CD4-positive, alpha-beta T cell treated with Interleukin-12 subunit alpha and Interleukin-12 subunit beta, for 1 hour (primary cell): ENCODE measurements at regions not wholly inside any gene's neighbourhood (a gene's known extent, or its start where the extent isn't known, plus 50 kb on each side); places are given as distances from the start of the nearest gene placed in this dataset.
"Not testable (repeated sequence)": the region's sequence is repeated elsewhere in the genome, so short reads cannot be mapped to it uniquely, and the experiment has no call there.

Source experiments
- DNase-seq: peaks from one replicate; pipeline ENCODE4 v3.0.0-alpha.2; 2020

DNA sequence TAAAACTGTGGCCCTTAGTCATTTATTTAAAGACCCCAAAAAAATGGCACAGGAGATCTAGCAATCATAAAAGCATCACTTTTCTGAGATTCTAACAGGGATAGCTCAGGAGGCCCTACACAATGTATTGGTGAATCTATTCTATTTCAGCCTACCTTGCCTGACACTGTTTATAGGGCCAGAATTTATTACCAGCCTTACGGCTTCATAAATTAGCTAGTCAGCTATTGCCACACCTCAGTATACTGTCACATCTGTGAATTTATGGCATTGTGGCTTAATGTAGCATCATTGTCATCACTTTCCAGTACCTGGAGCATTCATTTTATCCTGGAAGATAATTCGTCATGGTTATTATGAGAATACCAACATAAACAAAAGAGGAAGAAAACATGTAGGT is 121.2 kb upstream of the ERG start:
- no peak for DNase-seq

DNA sequence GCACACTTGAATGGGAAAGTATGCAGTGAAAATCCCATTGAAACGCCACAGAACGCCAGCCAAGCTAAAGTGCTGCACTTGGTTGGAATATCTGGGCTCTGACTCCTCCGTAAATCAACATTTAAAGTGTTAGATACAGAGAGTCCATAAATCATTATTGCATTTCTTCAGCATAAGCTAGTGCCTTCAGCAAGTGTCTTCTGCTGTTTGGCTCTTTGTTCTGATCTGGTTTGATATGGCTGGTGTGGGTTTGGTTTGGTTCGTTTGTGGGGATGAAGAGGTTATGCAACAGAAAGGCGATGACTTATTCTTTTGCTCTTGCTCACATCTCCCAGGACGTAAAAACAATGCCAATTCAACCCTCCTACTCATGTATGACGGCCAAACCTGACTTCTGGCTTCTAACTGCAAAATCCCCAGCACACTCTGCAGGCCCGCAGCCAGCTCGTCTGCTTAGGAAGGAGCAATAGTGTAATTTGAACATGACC is 121.8 kb upstream of the ERG start:
- DNase-seq: no peak

DNA sequence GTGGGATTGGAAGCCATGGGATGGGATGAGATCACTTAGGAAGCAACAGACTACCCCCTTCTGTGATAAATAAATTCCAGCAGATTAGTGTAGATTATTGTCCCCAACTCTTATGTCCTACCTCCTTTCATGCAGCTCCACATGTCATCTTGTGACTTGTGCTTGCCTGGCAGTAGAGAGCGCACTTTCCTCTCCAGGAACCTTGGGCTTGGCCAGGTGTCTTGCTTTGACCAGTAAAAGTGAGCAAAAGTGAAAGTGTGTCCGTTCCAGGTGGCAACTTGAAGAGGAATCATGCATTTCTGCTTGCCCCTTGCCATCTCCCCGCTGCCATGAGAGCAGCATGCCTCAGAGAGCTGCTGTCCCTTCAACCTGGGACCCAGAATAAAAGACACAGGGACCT is 122.9 kb upstream of the ERG start:
- no peak for DNase-seq

DNA sequence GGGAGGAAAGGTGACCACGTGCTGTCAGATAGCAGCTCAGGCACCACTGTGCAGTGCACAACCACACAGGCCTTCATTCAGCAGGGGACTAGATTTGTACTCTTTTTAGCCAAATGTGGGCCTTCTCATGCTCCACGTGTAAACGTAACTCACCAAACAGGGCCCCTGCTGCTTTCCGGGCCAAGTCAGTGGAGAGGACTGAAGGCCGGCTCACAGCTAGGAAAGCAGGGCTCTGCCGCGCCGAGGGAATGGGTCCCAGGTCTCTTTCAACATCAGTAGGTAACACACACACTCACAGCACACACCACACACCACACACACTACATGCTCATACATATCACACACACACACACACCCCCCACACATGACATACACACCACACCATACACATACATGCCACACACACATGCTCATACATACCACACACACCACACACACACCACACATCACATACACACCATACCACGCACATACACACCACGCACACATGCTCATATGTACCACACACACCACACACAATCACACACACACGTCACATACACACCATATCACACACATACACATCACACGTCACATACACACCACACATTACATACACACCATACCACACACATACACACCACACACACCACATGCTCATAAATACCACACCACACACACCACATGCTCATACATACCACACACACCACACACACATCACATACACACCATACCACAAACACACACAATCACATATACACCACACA is 124.0 kb upstream of the ERG start:
- no peak for DNase-seq

DNA sequence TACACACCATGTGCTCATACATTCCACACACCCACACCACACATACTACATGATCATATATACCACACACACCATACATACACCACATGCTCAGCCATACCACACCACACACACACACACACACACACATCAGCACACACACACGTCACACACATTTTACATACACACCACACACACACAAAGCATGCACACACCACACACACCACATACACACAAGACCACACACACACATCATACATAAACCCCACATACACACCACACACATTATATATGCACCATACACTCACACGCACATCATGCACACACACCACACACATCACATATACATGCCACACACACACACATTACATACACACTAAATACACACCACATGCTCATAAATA is 124.5 kb upstream of the ERG start:
- DNase-seq: no peak

DNA sequence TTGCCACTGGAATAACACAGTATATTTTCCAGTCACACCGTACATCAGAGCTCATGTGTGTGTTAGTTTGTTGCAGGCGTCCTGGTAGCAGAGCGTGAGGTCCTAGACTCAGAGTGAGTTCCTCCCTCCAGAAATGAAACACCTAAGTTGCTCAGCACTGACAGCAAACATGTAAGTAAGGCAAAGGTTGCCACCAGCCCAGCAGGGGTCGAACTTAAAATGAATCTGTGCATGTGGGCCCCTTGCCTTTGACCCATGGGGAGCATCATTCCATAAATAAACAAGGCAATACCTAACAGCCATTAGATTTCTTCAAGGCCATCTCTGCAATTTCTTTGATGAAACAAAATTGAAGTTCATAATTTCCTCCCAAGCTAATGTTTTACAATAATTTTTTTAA is 125.3 kb upstream of the ERG start:
- no peak for DNase-seq

DNA sequence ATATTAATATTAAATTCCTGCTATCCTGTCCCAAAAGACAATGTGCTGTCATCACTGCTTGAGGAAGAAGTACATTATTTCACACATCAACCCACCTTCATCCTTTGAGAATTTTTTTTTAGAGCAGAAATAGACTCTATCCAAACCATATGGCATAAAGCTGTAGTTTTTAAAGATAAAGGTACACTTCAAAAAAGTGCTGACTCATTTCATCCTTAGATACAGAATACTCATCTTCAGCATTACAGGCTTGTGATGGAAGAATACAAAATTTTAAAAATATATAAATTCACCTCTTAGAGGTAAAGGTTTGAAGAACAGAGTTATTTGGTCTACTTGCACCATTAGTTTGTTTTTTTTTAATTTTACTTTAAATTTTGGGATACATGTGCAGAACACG is 126.7 kb upstream of the ERG start:
- DNase-seq: no peak

DNA sequence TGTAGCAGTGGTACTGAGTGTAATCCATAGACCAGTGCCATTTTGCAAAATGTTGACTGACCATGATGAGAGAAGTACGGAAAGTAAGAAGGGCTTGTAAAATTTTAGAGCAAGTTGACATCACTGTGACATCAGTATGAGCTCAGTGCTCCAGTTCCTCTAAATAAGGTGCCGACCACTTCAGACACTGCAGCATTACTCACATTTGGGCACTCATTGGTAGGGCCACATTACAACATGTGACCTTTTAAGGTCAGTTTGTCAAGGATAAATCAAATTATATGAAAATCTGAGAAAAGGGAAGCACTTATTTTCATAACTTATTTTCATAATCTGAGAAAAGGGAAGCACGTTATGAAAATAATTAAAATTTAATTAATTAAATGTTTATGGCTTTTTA is 128.0 kb upstream of the ERG start:
- no peak for DNase-seq

DNA sequence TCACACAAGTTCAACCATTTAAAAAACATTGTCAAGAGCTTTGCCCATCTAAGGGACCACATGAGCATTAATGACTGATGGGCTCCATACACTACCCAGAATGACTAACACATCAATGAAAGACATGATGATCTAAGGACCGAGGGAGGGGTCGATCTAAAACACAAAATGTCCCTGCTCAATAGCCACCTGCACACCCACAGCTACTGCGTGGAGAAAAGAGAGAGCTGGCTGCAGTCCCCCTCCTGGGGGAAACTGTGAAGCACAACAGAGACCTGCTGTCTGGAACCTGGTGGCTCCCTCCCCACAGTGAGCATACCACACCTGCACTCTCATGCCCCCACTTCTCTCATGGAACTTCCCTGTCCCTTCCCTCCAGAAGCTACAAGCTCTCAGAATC is 130.1 kb upstream of the ERG start:
- DNase-seq: no peak

DNA sequence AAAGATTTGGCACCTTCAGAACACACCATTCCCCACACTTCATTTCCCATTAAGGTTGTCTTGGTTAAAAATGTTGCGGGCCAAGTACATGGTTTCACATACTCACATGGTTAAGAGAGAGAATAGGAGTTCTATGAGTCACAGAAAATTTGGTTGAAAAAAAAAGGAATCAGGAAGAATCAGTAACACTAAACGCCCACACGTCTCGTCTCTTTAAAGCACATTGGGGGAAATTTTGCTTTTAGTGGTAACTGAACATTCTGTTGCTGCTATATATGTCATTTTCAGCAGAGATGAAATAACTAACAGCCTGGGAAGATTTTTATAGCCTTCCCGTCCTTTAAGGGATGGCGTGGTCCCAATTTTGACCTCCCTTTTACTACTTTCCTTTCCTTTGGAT is 132.9 kb upstream of the ERG start:
- DNase-seq: no peak

DNA sequence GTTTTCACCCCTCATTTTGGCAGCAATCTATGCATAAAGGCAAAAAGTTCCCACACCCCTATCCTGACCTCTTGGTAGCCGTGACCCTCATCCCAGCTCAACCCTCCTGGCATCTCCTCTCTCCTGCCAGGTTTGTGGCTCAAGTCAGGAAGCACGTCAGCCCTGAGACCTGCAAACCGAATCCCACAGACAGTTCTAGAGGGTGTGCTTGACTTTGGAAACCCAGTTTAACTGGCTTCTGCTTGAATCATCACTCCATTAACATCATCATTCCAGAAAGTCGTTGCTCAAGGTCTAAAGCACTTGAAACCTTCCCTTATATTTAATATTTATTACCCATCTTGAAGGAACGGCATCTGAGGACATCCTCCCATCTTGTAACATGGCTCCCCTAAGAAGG is 133.4 kb upstream of the ERG start:
- no peak for DNase-seq

DNA sequence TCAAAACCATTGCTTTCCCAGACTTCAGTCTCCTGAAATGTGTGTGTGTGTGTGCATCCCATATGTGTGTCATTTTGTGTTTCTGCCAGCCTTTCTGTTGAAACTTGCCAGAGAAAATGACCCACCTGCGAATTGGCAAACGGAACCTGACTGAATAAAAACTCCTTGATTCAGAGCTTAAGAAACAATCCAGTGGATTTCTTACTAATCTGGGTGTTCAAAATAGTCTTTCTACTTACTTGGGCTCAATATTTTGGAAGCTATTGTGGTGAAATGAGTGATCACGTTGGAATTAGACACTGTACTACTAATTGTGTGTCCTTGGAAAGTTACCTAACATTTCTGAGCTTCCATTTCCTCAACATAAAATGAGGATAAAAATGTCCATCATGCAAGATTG is 138.9 kb upstream of the ERG start:
- no peak for DNase-seq

DNA sequence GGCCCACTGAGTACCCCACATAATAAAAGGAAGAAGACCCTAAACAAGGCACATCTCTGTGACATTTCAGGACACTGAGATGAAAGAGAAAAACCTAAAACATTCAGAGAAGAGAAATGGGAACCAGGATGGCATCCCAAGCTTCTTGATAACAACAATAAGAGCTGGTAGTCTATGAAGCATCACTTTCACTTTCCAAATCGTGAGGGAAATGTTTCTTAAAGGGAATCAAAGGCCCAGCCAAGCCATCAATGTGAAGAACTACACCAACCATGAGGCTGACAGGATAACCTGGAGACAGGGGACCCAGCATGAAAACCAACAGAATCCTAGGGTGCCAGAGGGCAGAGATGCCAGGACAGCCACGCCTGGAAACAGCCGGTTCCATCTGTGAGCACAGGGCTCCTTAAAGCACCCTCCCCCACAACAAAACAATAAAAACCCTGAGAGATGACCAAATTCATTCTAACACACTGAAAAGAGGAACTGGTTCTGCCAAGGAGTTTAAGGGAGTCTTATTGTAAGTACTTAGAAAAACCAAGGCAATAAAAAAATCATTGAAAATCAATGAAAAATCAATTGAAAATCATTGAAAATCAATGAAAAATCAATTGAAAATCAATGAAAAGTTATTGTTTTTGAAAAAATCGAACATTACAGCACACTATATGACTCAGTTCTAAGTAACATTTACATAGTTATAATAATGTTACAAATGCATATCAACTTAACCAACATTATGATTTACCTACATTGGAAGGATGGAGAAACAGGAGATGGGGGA is 141.5 kb upstream of the ERG start:
- no peak for DNase-seq

DNA sequence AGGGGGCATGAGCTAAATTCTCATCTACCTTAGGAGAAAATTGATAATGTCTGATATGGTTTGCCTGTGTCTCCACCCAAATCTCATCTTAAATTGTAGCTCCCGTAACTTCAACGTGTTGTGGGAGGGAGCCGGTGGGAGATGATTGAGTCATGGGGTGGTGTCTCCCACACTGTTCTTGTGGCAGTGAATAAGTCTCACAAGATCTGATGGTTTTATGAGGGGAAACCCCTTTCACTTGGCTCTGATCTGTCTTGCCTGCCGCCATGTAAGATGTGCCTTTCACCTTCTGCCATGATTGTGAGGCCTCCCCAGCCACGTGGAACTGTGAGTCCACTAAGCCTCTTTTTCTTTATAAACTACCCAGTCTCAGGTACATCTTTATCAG is 142.1 kb upstream of the ERG start:
- not testable (repeated sequence) for DNase-seq

DNA sequence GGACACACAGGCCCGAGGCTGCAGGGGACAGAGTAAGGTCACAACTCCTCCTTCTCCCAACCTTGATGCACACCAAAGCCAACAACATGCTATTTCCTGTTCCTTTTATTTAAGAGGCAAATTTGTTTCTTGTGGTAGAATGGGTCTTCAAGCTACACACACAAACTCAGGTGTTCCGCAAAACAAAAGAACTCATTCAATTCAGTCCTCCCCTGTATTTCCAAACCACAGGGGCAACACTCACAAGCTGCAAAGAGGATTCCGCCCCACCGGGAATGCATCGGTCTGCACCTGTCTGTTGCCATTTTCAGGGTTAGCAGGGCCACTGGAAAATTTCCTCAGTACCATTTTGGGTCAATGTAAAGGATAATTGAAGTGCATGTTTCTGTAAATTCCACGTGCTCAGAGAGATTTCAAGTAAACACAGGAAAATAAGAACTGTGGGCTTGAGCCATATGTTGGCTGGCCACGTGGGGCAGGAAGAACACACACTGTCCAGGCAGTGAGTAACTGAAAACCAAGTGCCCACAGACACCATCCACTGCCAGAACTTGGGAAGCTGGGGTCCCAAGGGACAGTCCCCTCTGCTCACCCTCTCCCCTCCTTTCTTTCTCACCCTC is 145.2 kb upstream of the ERG start:
- DNase-seq: no peak

DNA sequence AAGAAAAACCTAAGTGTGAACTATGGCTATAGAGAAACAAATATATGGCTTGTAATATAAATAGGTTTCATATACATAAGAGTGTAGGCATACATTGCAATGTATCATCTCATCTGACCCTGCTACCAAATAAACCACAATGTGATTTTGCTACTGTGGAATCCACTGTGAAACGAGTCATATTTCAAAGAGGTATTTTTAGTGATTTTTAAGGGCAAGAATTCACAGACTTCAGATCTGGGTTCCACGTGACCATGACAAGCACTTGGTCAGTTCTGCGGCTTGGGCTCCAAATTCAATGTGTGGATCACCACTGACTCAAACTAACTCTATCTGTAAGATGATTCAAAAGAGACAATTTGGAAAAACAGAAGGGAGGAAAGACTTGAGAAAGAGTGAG is 147.0 kb upstream of the ERG start:
- DNase-seq: no peak

DNA sequence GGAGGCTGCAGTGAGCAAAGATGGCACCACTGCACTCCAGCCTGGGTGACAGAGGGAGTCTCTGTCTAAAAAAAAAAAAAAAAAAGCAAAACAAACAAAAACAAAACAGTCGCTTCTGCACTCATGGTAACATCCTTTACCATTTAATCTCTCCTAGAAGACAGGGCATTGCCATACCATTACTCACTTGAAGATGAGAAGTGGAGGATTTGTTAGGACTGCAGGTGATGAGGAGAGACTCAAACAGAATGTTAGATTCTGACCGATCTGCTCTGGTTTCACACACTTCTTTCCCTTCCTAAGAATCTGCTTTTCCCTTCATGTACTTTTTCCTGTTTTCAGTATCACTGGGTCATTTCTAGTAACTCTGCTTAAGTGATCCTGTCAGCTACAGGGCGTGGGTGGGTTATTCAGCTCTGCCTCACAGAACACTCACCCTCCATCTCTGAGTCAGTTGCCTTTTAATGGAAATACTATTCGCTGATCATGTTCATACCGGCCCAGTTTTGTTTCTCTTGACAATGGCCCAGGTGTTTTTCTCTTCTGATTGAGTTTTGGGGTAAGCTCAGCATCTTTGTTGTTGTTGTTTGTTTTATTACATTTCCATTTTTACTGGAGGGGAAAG is 148.0 kb upstream of the ERG start:
- no peak for DNase-seq

DNA sequence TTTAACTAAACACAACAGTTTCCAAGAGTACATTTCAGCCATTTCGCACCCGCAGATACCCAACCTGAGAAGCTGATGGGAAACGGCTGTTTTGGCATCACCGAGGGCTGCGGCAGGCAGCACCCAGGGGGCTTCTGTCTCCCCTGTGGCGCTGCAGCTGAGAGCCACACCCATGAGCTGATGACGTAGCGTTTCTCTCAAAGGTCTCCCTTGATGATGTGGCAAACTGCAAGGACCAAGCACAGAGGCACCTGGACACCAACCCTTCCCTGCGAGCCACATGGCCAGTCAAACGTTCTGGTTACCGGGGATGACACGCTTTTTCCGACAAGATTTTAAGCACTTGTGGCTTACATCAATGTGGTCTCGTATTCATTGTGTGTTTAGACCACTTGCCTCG is 150.8 kb upstream of the ERG start:
- no peak for DNase-seq

DNA sequence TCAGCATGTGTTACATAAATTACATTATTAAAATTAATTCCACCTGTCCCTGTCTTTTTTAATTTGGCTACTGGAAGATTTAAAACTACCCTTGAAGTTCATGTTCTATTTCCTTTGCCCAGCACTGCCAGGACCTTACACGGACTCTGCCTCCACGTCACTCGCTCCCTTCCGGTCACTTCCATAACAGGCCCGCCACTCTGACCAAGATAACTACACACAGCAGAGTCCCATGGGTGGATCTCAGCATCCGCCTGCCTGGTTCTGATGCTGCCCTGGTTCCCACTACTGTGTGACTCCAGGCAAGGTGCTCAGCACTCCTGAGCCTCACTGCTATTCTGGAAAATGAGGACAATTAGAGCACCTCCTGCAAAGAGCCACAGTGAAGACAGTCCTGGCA is 153.3 kb upstream of the ERG start:
- no peak for DNase-seq

DNA sequence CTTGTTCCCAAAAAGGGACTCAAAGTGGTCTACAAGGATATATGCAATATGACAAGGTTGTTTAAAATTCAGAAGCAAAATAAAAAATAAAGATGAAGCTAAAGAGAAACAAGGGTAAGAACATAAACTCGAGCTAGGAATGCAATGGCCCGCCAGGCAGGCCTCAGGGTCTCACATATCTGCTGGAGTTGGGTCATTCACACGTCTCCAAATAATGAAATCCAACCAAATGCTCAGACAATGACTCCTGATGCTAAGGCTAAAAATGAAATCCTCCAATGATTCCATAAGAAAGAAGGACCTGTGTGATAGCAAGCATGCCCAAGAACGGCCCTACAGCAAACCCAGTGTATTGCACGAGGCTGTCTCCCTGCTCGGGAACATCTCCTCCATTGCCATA is 153.3 kb upstream of the ETS2 start:
- no peak for DNase-seq

DNA sequence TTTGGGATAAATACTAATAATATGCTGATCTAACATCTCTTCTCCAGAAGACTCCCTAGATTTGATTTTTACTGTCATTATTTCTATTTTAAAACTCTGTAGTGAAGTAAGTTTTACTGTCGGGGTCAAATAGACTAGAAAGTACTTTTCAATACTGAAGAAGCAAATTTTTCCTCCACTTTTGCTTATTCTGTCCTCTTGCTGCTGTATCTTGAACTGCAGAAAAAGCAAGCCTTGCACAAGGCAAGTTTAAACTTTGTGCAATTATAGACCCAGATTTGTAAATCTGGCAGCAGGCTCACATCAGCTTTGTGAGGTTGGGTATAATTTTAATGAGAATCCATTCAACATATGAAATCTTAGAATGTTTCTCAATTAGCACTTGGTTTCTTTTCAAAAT is 151.1 kb upstream of the ETS2 start:
- no peak for DNase-seq

DNA sequence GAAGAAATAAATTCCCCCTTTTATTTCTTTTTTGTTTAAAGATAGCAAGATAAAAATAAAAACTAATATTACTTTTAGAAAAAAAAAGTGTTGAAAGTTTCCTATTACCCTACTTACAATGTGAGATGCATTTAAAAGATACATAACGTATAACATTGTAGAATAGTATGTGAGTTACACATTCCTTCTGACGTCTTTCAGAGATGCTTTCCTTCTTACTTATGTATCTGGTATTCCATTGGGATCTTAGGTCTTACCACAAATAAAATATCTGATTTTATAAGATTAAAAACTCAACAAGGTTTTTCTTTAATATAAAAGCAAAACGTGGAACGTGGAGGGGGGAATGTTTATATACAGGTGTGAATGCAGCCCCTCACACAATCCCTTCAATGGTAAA is 147.2 kb upstream of the ETS2 start:
- no peak for DNase-seq

DNA sequence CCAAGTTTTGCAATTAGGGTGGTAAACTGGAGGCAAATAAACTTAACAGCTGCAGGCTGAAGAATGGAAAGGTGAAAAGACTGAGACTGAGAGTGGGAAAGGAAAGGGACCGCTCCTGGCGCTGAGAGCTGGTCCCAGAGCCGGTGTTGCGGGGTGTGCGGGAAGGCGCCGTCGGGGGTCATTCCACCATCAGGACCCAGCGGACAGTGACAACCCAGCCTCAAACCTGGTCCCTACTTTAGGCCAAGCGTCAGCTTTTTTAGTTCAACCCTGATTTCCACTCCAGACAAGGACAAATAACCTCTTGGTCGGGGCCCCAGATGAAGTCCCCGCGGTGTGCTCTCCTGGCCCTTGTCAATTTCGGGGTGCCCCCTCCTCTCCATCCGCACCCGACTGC is 145.8 kb upstream of the ETS2 start:
- no peak for DNase-seq
